ENCODE measurements at regions not wholly inside any gene's neighbourhood (a gene's known extent, or its start where the extent isn't known, plus 50 kb on each side); places are given as distances from the start of the nearest gene placed in this dataset.
"Not testable (repeated sequence)": the region's sequence is repeated elsewhere in the genome, so short reads cannot be mapped to it uniquely, and the experiment has no call there.

GRCh38 chr6:81585686-81586085 is 166.8 kb downstream of the TENT5A start:
- TF ChIP-seq GATA2 (CRISPR knock-in tag; IDR thresholded peaks at IDR 0.05); EZH2phosphoT487 (IDR thresholded peaks at IDR 0.05; ENCODE audit: borderline replicate concordance, low read depth); YY1 (IDR thresholded peaks at IDR 0.05; ENCODE audit: low read depth); JUND (IDR thresholded peaks at IDR 0.05); SMC3 (IDR thresholded peaks at IDR 0.05; ENCODE audit: low read depth, low read length); TAF1 (IDR thresholded peaks at IDR 0.05; ENCODE audit: borderline replicate concordance, low read depth, low read length); SIN3A (IDR thresholded peaks at IDR 0.05; ENCODE audit: borderline replicate concordance, low read depth, low read length): not testable (repeated sequence)
- TF ChIP-seq, protein P1, sequence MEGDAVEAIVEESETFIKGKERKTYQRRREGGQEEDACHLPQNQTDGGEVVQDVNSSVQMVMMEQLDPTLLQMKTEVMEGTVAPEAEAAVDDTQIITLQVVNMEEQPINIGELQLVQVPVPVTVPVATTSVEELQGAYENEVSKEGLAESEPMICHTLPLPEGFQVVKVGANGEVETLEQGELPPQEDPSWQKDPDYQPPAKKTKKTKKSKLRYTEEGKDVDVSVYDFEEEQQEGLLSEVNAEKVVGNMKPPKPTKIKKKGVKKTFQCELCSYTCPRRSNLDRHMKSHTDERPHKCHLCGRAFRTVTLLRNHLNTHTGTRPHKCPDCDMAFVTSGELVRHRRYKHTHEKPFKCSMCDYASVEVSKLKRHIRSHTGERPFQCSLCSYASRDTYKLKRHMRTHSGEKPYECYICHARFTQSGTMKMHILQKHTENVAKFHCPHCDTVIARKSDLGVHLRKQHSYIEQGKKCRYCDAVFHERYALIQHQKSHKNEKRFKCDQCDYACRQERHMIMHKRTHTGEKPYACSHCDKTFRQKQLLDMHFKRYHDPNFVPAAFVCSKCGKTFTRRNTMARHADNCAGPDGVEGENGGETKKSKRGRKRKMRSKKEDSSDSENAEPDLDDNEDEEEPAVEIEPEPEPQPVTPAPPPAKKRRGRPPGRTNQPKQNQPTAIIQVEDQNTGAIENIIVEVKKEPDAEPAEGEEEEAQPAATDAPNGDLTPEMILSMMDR (IDR thresholded peaks at IDR 0.05) = not testable (repeated sequence)
- TF ChIP-seq, protein P2, sequence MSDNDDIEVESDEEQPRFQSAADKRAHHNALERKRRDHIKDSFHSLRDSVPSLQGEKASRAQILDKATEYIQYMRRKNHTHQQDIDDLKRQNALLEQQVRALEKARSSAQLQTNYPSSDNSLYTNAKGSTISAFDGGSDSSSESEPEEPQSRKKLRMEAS (IDR thresholded peaks at IDR 0.05; ENCODE audit: low read depth) = not testable (repeated sequence)
